ENCODE measurements at regions not wholly inside any gene's neighbourhood (a gene's known extent, or its start where the extent isn't known, plus 50 kb on each side); places are given as distances from the start of the nearest gene placed in this dataset.

DNA sequence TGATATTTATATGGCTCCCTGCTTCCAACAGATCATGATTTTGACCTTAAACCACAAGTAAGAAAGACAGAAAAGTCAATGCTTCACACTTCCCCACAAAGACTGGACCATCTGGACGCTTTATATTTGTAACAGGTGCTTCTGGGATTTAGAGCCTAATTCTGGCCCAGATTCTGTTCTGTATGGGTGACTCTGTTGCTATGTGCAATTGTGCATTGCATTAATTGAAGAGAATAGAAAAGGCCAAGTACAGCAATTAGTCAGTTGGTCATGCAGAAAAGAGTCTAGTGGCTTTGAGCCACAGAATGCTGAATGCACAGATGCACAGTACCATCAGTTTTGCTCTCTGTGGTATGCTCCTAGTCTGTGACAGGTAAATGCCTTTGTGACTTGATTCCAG lies 657.4 kb upstream of the ATXN8OS start:
- H3K4me3 Mint-ChIP-seq, result no peak overlapping the region
- no peak overlapping the region for H3K27ac Mint-ChIP-seq
- H3K9me3 Mint-ChIP-seq, result peaks cover 17% of the 10 kb centered on the region
- H3K27me3 Mint-ChIP-seq, result no peaks in the 10 kb centered on the region
- no peaks in the 10 kb centered on the region for H3K36me3 Mint-ChIP-seq (ENCODE audit: low read depth)
- H3K4me1 Mint-ChIP-seq (ENCODE audit: low read depth), result no peaks in the 10 kb centered on the region
- intact Hi-C loops (cut with micrococcal nuclease), result no loop called here

DNA sequence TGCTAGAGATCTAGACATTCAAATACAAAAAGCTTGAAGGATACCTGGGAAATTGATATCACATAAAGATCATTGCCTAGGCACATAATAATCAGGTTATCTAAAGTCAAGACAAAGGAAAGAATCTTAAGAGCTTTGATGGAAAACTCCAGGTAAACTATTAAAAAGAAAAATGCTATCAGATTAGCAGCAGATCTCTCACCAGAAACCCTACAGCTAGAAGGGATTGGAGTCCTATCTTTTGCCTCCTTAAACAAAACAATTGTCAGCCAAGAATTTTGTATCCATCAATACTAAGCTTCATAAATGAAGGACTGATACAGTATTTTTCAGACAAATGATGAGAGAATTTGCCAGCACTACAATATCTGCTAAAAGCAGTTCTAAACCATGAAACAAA lies 682.4 kb upstream of the ATXN8OS start:
- no peaks in the 10 kb centered on the region for H3K4me1 Mint-ChIP-seq (ENCODE audit: low read depth)
- no peak overlapping the region for H3K4me3 Mint-ChIP-seq
- intact Hi-C loops (cut with micrococcal nuclease), result no loop called here
- H3K27me3 Mint-ChIP-seq, result no peaks in the 10 kb centered on the region
- peaks cover 87% of the 10 kb centered on the region for H3K9me3 Mint-ChIP-seq
- H3K27ac Mint-ChIP-seq, result no peak overlapping the region
- no peaks in the 10 kb centered on the region for H3K36me3 Mint-ChIP-seq (ENCODE audit: low read depth)

DNA sequence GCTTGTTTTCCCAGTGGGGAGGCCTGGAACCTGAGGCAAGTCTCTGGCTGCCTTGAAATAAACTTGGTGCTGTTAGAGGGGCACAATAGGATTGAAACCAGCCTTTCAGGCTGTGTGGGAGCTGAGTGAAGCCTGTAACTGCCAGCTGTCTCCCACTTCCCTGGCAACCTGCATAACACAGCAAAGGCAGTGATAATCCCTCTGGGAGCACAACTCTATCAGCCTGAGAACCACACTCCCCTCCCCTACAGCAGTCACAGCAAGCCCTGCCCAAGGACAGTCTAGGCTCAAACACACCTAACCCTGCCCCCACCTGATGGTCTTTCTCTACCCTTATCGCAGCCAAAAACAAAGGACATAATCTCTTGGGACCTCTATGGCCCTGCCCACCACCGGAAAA lies 683.8 kb upstream of the ATXN8OS start:
- peaks cover 83% of the 10 kb centered on the region for H3K9me3 Mint-ChIP-seq
- H3K4me3 Mint-ChIP-seq, result no peak overlapping the region
- intact Hi-C loops (cut with micrococcal nuclease), result no loop called here
- H3K27ac Mint-ChIP-seq, result no peak overlapping the region
- H3K27me3 Mint-ChIP-seq, result no peaks in the 10 kb centered on the region
- H3K36me3 Mint-ChIP-seq (ENCODE audit: low read depth), result no peaks in the 10 kb centered on the region
- H3K4me1 Mint-ChIP-seq (ENCODE audit: low read depth), result no peaks in the 10 kb centered on the region

DNA sequence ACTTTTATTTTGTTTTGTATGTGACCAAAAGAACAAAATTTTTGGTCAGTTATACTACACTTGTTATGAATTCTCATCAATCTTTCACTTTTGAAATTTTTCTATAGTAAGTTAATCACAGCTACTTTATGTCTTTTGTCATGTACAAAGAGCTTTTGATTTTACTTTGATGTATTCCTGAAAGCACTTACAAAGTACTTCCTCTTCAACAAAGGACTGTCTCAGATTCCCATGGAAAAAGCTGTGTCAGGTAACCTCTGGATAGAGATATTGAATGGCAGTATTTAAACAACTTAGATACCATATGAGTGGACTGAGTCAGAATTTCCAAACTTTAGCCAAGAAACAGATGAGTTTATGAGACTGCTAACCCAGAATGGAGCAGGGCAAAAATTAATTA lies 689.3 kb upstream of the ATXN8OS start:
- no peaks in the 10 kb centered on the region for H3K27me3 Mint-ChIP-seq
- intact Hi-C loops (cut with micrococcal nuclease), result no loop called here
- H3K4me3 Mint-ChIP-seq, result no peak overlapping the region
- peaks cover 41% of the 10 kb centered on the region for H3K9me3 Mint-ChIP-seq
- no peaks in the 10 kb centered on the region for H3K4me1 Mint-ChIP-seq (ENCODE audit: low read depth)
- no peak overlapping the region for H3K27ac Mint-ChIP-seq
- no peaks in the 10 kb centered on the region for H3K36me3 Mint-ChIP-seq (ENCODE audit: low read depth)

DNA sequence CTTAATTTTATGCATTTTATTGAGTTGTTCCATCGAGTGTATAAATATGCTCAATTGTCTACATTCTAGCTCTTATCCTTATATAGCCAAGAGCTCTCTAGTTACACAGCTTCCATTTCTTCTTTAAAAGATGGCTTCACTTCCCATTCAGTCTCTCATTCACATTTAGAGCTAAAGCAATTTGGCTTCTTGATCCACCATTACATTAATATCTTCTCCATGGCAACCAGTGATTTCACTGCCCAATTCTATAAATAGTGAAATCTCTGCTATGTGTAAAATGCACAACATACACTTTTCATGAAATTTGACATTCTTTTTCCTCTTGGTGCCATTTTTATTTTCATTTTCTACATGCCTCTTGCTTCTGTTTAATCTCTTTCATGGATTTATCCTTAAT lies 696.9 kb upstream of the ATXN8OS start:
- intact Hi-C loops (cut with micrococcal nuclease), result no loop called here
- no peaks in the 10 kb centered on the region for H3K36me3 Mint-ChIP-seq (ENCODE audit: low read depth)
- H3K27ac Mint-ChIP-seq, result no peak overlapping the region
- no peak overlapping the region for H3K4me3 Mint-ChIP-seq
- no peaks in the 10 kb centered on the region for H3K4me1 Mint-ChIP-seq (ENCODE audit: low read depth)
- no peaks in the 10 kb centered on the region for H3K27me3 Mint-ChIP-seq
- peaks cover 30% of the 10 kb centered on the region for H3K9me3 Mint-ChIP-seq

DNA sequence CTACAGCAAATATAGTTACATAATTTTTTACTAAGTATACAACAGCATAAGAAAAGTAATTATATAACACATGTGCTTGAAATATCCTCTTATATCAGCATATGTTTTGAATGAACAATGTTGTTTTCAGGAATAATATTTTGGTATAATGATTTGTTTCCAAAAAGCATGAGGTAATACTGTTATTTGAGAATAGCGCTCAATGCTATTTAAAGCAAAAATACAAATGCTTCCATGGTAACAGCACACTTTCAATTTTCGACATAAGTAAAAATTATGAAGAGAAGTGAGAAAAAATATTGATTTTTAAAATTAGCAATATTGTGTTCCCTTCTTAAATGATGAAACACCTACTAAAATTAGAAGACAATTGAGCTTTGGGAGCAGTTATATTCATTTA lies 715.9 kb upstream of the ATXN8OS start:
- intact Hi-C loops (cut with micrococcal nuclease), result no loop called here
- Mint-ChIP-seq H3K9me3 (peaks cover 31% of the 10 kb centered on the region), H3K36me3 (ENCODE audit: low read depth) (no peaks in the 10 kb centered on the region), H3K27me3 (no peaks in the 10 kb centered on the region), H3K4me1 (ENCODE audit: low read depth) (no peaks in the 10 kb centered on the region), H3K27ac (no peak overlapping the region), H3K4me3 (no peak overlapping the region)

DNA sequence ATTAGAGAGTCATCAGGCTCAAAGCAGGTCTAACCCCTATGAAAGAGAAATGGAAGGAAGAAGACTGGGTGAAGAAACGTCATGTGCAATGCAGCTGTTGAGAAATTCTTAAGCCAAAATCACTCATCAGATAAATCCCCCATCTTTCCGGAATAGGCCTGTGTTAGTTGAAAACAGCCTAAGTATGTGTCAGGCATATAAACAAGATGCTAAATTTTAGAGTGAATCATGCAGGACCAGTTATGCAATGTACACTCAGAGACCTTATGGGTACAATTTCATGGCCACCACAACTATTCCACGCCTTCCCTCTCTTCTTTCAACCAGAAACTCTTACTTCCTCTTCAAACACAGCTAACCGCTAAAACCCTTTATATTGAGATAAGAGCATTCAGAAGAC lies 717.7 kb upstream of the ATXN8OS start:
- Mint-ChIP-seq H3K27ac (no peak overlapping the region), H3K27me3 (no peaks in the 10 kb centered on the region), H3K36me3 (ENCODE audit: low read depth) (no peaks in the 10 kb centered on the region), H3K4me1 (ENCODE audit: low read depth) (no peaks in the 10 kb centered on the region), H3K4me3 (no peak overlapping the region), H3K9me3 (peaks cover 29% of the 10 kb centered on the region)
- intact Hi-C loops (cut with micrococcal nuclease), result no loop called here

DNA sequence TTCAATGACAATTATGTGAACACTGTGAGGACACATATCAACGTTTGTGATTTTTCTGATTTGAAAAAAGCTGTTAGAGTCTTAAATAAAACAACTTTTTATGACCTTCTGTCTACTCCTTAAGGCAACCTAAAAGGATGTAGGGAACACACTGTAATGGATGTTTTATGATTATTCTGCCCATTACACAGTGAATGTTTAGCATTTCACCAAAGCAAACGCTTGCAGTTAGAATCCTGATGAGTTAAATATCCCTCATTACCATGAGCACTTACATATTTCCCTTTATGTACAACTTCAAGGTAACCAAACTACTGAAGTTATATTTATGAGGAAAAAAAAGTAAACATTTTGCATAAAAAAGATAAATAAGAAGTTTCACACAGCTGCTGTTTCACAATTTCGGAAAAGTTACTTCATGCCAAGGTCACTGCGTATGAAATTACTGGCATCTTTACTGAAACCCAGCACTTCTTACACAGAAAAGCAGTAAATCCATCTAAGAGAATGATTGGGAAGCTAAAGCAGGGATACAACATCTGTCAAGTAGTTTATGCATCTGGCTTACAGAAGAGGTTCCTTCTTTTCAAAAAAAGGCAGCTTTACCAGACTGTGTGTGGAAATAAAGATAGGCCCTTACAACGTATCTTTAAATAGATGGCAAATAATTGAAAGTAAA lies 733.7 kb upstream of the ATXN8OS start:
- no peak overlapping the region for H3K4me3 Mint-ChIP-seq
- no peak overlapping the region for H3K27ac Mint-ChIP-seq
- H3K4me1 Mint-ChIP-seq (ENCODE audit: low read depth), result no peaks in the 10 kb centered on the region
- H3K27me3 Mint-ChIP-seq, result no peaks in the 10 kb centered on the region
- intact Hi-C loops (cut with micrococcal nuclease), result no loop called here
- H3K36me3 Mint-ChIP-seq (ENCODE audit: low read depth), result no peaks in the 10 kb centered on the region
- peaks cover 13% of the 10 kb centered on the region for H3K9me3 Mint-ChIP-seq

DNA sequence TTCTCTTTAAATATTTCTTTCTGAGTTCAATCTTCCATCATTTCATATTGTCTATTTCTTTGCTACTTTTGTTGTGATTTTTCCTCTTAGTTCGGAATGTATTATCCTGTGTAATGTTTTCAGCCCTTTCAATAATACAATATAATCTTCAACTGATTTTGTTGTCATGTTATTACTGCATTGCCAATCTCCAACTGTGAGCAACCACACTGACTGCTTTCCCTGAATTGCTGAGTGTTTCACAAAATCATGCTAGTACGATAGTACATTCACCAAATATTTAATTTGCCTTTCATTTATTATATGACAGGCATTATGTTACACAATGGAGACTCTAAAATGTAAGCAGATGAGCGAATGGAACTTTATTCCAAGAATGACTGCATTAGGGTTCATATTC lies 744.3 kb upstream of the ATXN8OS start:
- Mint-ChIP-seq H3K4me3 (no peak overlapping the region), H3K9me3 (peaks cover 34% of the 10 kb centered on the region), H3K36me3 (ENCODE audit: low read depth) (no peaks in the 10 kb centered on the region), H3K27ac (no peak overlapping the region), H3K4me1 (ENCODE audit: low read depth) (no peaks in the 10 kb centered on the region), H3K27me3 (no peaks in the 10 kb centered on the region)
- intact Hi-C loops (cut with micrococcal nuclease), result no loop called here

DNA sequence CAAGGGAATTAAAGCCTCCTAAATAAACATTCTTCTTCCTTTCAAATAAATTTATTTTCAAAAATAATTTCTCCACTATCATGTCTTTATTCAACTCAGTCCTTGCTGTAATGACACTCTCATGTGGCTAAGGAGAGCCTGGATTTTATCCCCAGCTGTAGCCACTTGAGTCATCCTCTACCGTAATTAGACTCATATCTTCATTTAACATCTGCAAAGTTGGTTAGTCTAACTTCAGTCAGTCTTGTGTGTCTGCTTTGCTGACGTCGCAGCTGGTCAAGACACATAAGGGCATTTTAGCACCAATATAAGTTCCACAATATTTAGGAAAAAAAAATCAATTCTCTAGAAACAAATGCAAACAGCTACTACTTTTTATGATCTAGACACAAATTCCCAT lies 776.4 kb upstream of the ATXN8OS start:
- Mint-ChIP-seq H3K4me1 (ENCODE audit: low read depth) (no peaks in the 10 kb centered on the region), H3K27ac (no peak overlapping the region), H3K4me3 (no peak overlapping the region), H3K9me3 (peaks cover 8% of the 10 kb centered on the region), H3K36me3 (ENCODE audit: low read depth) (no peaks in the 10 kb centered on the region), H3K27me3 (no peaks in the 10 kb centered on the region)
- intact Hi-C loops (cut with micrococcal nuclease), result no loop called here

DNA sequence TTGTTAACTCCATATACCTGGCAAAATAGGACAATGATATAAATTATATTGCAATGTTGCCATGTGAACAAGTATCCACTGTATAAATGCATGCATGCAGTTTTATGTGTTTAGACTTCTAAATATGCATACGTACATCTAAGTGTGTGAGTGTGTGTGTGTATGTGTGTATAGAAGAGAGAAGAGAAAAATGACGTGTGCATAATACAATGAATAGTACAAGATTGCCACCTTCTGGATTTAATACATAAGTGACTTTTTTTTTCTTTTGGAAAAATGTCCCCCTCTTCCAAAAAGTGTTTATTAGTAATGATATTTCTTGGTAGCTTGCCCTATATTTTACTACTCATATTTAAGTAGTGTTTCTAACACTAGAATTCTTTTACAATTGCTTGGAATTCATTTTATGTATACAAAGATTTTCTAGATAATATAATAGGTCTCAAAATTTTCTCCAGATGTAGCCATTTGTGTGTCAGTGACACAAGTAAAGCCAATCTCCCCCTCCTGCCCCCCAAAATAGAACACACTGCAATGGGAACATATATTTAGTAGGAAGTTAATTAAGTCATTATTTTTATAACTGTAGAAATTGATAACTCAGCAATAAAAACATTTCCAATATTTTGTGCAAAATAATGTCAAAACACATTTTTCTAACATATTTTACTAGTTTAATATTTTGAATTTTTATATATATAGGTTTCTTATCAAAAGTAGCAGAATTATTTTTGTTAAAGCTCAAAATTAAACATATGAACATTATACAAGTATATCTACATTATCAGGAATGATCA lies 783.3 kb upstream of the ATXN8OS start:
- H3K4me3 Mint-ChIP-seq, result no peak overlapping the region
- intact Hi-C loops (cut with micrococcal nuclease), result no loop called here
- H3K36me3 Mint-ChIP-seq (ENCODE audit: low read depth), result no peaks in the 10 kb centered on the region
- no peaks in the 10 kb centered on the region for H3K4me1 Mint-ChIP-seq (ENCODE audit: low read depth)
- no peaks in the 10 kb centered on the region for H3K27me3 Mint-ChIP-seq
- H3K9me3 Mint-ChIP-seq, result no peaks in the 10 kb centered on the region
- no peak overlapping the region for H3K27ac Mint-ChIP-seq

DNA sequence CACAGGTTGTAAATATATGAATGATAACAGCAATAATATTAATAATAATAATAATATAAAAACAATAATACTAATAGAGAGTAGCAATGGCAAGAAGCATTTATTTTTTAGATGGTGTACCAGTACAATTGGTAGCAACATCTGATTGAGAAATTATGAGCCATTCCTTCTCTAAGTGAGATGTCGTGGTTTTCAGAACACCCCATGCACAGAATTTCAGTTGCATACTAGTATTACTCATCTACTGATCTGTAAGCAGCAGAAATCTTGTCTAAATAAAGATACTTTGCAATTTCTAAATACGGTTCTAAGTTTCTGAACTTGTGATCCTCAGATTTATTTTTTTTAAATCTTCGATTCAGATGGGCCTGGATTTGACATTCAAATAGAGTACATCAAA lies 788.0 kb upstream of the ATXN8OS start:
- Mint-ChIP-seq H3K4me1 (ENCODE audit: low read depth) (no peaks in the 10 kb centered on the region), H3K27ac (no peak overlapping the region), H3K4me3 (no peak overlapping the region), H3K36me3 (ENCODE audit: low read depth) (no peaks in the 10 kb centered on the region), H3K9me3 (no peaks in the 10 kb centered on the region), H3K27me3 (no peaks in the 10 kb centered on the region)
- intact Hi-C loops (cut with micrococcal nuclease), result no loop called here

DNA sequence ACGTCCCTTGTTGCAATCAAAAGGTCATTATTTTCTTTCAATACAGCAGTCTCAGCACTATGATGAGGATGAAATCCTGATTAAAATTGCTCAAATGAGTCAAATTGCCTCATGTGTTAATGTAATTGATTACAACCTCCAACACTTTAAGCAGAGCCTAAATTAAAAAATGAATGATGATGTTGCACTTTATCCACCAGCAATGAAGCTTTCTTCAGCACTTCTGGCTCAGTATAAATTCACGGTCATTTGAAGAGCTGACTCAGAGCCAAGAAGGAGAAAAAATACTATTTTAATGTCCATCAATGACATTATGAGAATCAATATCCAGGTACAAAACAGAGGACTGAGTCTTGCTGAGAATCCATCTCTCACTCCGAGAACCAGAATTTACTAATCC lies 792.6 kb upstream of the ATXN8OS start:
- Mint-ChIP-seq H3K4me3 (no peak overlapping the region), H3K9me3 (no peaks in the 10 kb centered on the region), H3K4me1 (ENCODE audit: low read depth) (no peaks in the 10 kb centered on the region), H3K27ac (no peak overlapping the region), H3K27me3 (no peaks in the 10 kb centered on the region), H3K36me3 (ENCODE audit: low read depth) (no peaks in the 10 kb centered on the region)
- intact Hi-C loops (cut with micrococcal nuclease), result no loop called here

DNA sequence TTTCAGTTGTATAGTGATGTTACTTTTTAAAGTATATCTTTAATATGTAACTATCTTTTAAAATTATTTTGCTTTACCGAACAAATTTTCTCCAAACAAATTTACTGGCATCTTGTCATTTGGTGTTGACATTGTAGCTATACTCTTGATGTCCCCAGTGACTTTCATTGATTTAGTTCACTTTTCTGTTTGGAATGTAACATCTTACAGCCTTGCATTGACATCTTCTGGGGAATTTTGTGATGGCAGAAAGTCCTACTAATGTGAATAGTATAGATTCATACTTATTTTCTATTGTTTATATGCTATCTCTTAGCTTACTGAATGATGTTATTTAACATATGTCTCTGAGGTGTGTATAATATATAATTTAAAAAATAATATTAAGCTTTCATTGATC lies 800.9 kb upstream of the ATXN8OS start:
- Mint-ChIP-seq H3K36me3 (ENCODE audit: low read depth) (no peaks in the 10 kb centered on the region), H3K4me1 (ENCODE audit: low read depth) (no peaks in the 10 kb centered on the region), H3K4me3 (no peak overlapping the region), H3K9me3 (no peaks in the 10 kb centered on the region), H3K27me3 (no peaks in the 10 kb centered on the region), H3K27ac (no peak overlapping the region)
- intact Hi-C loops (cut with micrococcal nuclease), result no loop called here

DNA sequence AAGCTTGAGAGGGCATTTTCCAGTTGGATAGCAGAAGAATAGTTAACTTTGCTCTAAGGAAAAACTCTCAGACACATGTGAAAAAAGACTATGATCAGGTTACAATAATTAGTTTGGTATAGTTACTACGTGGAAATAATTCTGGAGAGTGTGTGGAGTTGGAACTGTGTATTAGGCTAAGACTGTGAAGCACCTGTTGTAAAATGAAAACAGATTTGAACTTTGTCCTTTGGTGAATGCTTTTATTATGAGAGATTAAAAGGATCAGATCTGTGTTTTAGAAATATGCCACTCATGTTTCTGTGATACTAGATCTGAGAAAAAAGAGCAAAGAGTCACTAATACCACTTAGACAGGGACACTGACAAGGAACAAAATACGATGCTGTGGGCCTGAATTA lies 807.5 kb upstream of the ATXN8OS start:
- intact Hi-C loops (cut with micrococcal nuclease), result no loop called here
- Mint-ChIP-seq H3K27ac (no peak overlapping the region), H3K27me3 (no peaks in the 10 kb centered on the region), H3K4me3 (no peak overlapping the region), H3K4me1 (ENCODE audit: low read depth) (no peaks in the 10 kb centered on the region), H3K9me3 (peaks cover 19% of the 10 kb centered on the region), H3K36me3 (ENCODE audit: low read depth) (no peaks in the 10 kb centered on the region)
